ENCODE measurements at regions not wholly inside any gene's neighbourhood (a gene's known extent, or its start where the extent isn't known, plus 50 kb on each side); places are given as distances from the start of the nearest gene placed in this dataset.

- no peak for DNase-seq (ENCODE audit: low spot score)
Observed at GRCh38 chr2:611519-611918, 65.7 kb downstream of the TMEM18 start.

GRCh38 chr2:610491-610890 is 66.7 kb downstream of the TMEM18 start:
- DNase-seq (ENCODE audit: low spot score): no peak

GRCh38 chr2:609881-610280 is 67.3 kb downstream of the TMEM18 start:
- no peak for DNase-seq (ENCODE audit: low spot score)

- DNase-seq (ENCODE audit: low spot score): no peak
Observed at GRCh38 chr2:609449-609848, 67.8 kb downstream of the TMEM18 start.

GRCh38 chr2:608711-609110 is 68.5 kb downstream of the TMEM18 start:
- DNase-seq (ENCODE audit: low spot score): no peak

- no peak for DNase-seq (ENCODE audit: low spot score)
Observed at GRCh38 chr2:608297-608696, 68.9 kb downstream of the TMEM18 start.

- no peak for DNase-seq (ENCODE audit: low spot score)
Observed at GRCh38 chr2:607709-608108, 69.5 kb downstream of the TMEM18 start.

GRCh38 chr2:607172-607571 is 70.0 kb downstream of the TMEM18 start:
- no peak for DNase-seq (ENCODE audit: low spot score)

GRCh38 chr2:605674-606608 is 71.3 kb downstream of the TMEM18 start:
- DNase-seq (ENCODE audit: low spot score): no peak

- no peak for DNase-seq (ENCODE audit: low spot score)
Observed at GRCh38 chr2:604854-605524, 72.2 kb downstream of the TMEM18 start.

GRCh38 chr2:604385-604784 is 72.8 kb downstream of the TMEM18 start:
- DNase-seq (ENCODE audit: low spot score): no peak

GRCh38 chr2:603869-604268 is 73.3 kb downstream of the TMEM18 start:
- no peak for DNase-seq (ENCODE audit: low spot score)

GRCh38 chr2:603427-603826 is 73.8 kb downstream of the TMEM18 start:
- DNase-seq (ENCODE audit: low spot score): no peak

- no peak for DNase-seq (ENCODE audit: low spot score)
Observed at GRCh38 chr2:602571-603359, 74.4 kb downstream of the TMEM18 start.

- no peak for DNase-seq (ENCODE audit: low spot score)
Observed at GRCh38 chr2:601806-602455, 75.3 kb downstream of the TMEM18 start.

GRCh38 chr2:601387-601698 is 75.9 kb downstream of the TMEM18 start:
- DNase-seq (ENCODE audit: low spot score): no peak

GRCh38 chr2:600542-601386 is 76.4 kb downstream of the TMEM18 start:
- no peak for DNase-seq (ENCODE audit: low spot score)

GRCh38 chr2:599601-600000 is 77.6 kb downstream of the TMEM18 start:
- DNase-seq (ENCODE audit: low spot score): no peak

- no peak for DNase-seq (ENCODE audit: low spot score)
Observed at GRCh38 chr2:598058-598802, 79.0 kb downstream of the TMEM18 start.

- DNase-seq (ENCODE audit: low spot score): no peak
Observed at GRCh38 chr2:595831-596592, 81.2 kb downstream of the TMEM18 start.
